ENCODE measurements at regions not wholly inside any gene's neighbourhood (a gene's known extent, or its start where the extent isn't known, plus 50 kb on each side); places are given as distances from the start of the nearest gene placed in this dataset.

- ATAC-seq, result peak; percentile 88
- RAD21 ChIA-PET (ENCODE audit: low non-redundant PET in 1 of 2, low total read pairs in 2 of 2, uncharacterized antibody in 2 of 2, unreplicated experiment in 2 of 2), result no interaction called here
- POLR2A ChIA-PET, result no interaction called here
- peak; percentile 71; the same call in 1 of the 2 replicates for TF ChIP-seq POLR2AphosphoS5 (IDR thresholded peaks at IDR 0.05; ENCODE audit: low read depth, low read length)
- TF ChIP-seq JUND (IDR thresholded peaks at IDR 0.05), result peak; percentile 53; the same call in 1 of the 2 replicates
- no peak; the same call in 1 of the 2 replicates for TF ChIP-seq ATF3 (IDR thresholded peaks at IDR 0.05)
- peak; percentile 85 for TF ChIP-seq CEBPB (IDR thresholded peaks at IDR 0.05; ENCODE audit: low read depth)
- peak; percentile 85 for TF ChIP-seq SP1 (IDR thresholded peaks at IDR 0.05; ENCODE audit: low read depth)
- TF ChIP-seq ZBTB33 (IDR thresholded peaks at IDR 0.05; ENCODE audit: extremely low read depth, insufficient replicate concordance, low read length), result no peak
- TF ChIP-seq SIN3A (IDR thresholded peaks at IDR 0.05; ENCODE audit: low read depth), result no peak
- TF ChIP-seq ZNF274 (IDR thresholded peaks at IDR 0.05; ENCODE audit: low read depth, low read length), result no peak
- no peak; the same call in 1 of the 2 replicates for TF ChIP-seq SRF (IDR thresholded peaks at IDR 0.05; ENCODE audit: low read depth)
- no peak for TF ChIP-seq ELF1 (IDR thresholded peaks at IDR 0.05; ENCODE audit: borderline replicate concordance, low read depth)
- no peak for TF ChIP-seq POLR2A (IDR thresholded peaks at IDR 0.05; ENCODE audit: borderline replicate concordance, extremely low read depth, insufficient read depth, insufficient read length)
- no peak for TF ChIP-seq EZH2 (IDR thresholded peaks at IDR 0.05)
- no peak for TF ChIP-seq REST (IDR thresholded peaks at IDR 0.05; ENCODE audit: low read depth)
- TF ChIP-seq RAD21 (IDR thresholded peaks at IDR 0.05; ENCODE audit: low read depth), result no peak
- TF ChIP-seq YY1 (IDR thresholded peaks at IDR 0.05; ENCODE audit: extremely low read depth, insufficient replicate concordance, low read depth, low read length), result no peak
- TF ChIP-seq EGR1 (IDR thresholded peaks at IDR 0.05; ENCODE audit: low read depth), result no peak
- TF ChIP-seq ZFX (IDR thresholded peaks at IDR 0.05), result no peak
- TF ChIP-seq EZH2phosphoT487 (IDR thresholded peaks at IDR 0.05; ENCODE audit: borderline replicate concordance), result no peak
- TF ChIP-seq FOSL1 (IDR thresholded peaks at IDR 0.05; ENCODE audit: low read depth), result peak; percentile 74
- no peak for TF ChIP-seq CTCF (IDR thresholded peaks at IDR 0.05 in 2 of 3, conservative IDR thresholded peaks at IDR 0.05 in 1 of 3; ENCODE audit: borderline replicate concordance in 1 of 3, insufficient read depth in 1 of 3, low read depth in 2 of 3, low read length in 2 of 3)
Observed at GRCh38 chr5:174159327-174160114, 114.0 kb downstream of the NSG2 start.

More at GRCh38 chr5:174159327-174160114, 114.0 kb downstream of the NSG2 start:
- no peak overlapping the region for H2AFZ ChIP-seq (ENCODE audit: low read depth, low read length, poor library complexity, severe bottlenecking)
- H3K9ac ChIP-seq (ENCODE audit: low read length), result peak overlapping the region; percentile 37; the same call in 1 of the 2 replicates
- DNase-seq (ENCODE audit: low read depth, low spot score), result peak; percentile 91
- no peaks in the 10 kb centered on the region for H3K9me3 ChIP-seq (ENCODE audit: control insufficient read depth in 1 of 2, insufficient read depth in 1 of 2, low read depth in 1 of 2, low read length in 2 of 2)
- no peaks in the 10 kb centered on the region for H3K9me2 ChIP-seq (ENCODE audit: insufficient read depth)
- intact Hi-C loops (cut with micrococcal nuclease), result no loop called here
- H3K36me3 ChIP-seq (ENCODE audit: control insufficient read depth in 1 of 2, insufficient read depth in 2 of 2, low read length in 2 of 2), result no peaks in the 10 kb centered on the region
- H3K79me2 ChIP-seq (ENCODE audit: insufficient read depth, low read length), result no peaks in the 10 kb centered on the region
- H3K4me1 ChIP-seq (ENCODE audit: control insufficient read depth in 1 of 2, insufficient read depth in 2 of 2, low read length in 2 of 2), result peaks cover 6 to 29% of the 10 kb centered on the region in 2 experiments
- H3K27me3 ChIP-seq (ENCODE audit: insufficient read depth, low read length), result no peaks in the 10 kb centered on the region
- no peak overlapping the region for H3K27ac ChIP-seq (ENCODE audit: low read depth, low read length)
- H3K4me2 ChIP-seq (ENCODE audit: low read length), result peak overlapping the region; percentile 64
- H4K20me1 ChIP-seq (ENCODE audit: insufficient read depth), result no peaks in the 10 kb centered on the region
- TSS peak; percentile 91 for BruUV-seq (replicated peaks)
- CTCF ChIA-PET, result no interaction called here
- H3K4me3 ChIP-seq (replicated peaks in 1 of 2; ENCODE audit: low read depth in 1 of 2, low read length in 2 of 2), result no peak overlapping the region

Data from HCT116 (cell line).